Activated gamma-delta T cell treated with Interleukin-2 at 50 U/mL for 16 hours (primary cell): ENCODE measurements at regions not wholly inside any gene's neighbourhood (a gene's known extent, or its start where the extent isn't known, plus 50 kb on each side); places are given as distances from the start of the nearest gene placed in this dataset.
"Not testable (repeated sequence)": the region's sequence is repeated elsewhere in the genome, so short reads cannot be mapped to it uniquely, and the experiment has no call there.

Source experiments
- DNase-seq: peaks from one replicate; pipeline ENCODE4 v3.0.0-alpha.2; 2020

- DNase-seq: no peak
Measured at GRCh38 chr2:195570329-195570728, 86.7 kb upstream of the SLC39A10 start.

- no peak for DNase-seq
Measured at GRCh38 chr2:195569255-195569654, 87.8 kb upstream of the SLC39A10 start.

- DNase-seq: not testable (repeated sequence)
Measured at GRCh38 chr2:195564625-195565135, 92.3 kb upstream of the SLC39A10 start.

- DNase-seq: no peak
Measured at GRCh38 chr2:195563857-195564512, 93.0 kb upstream of the SLC39A10 start.

GRCh38 chr2:195562570-195563566 is 94.2 kb upstream of the SLC39A10 start:
- DNase-seq: no peak

GRCh38 chr2:195561116-195561921 is 95.7 kb upstream of the SLC39A10 start:
- DNase-seq: no peak

GRCh38 chr2:195560209-195560895 is 96.7 kb upstream of the SLC39A10 start:
- DNase-seq: no peak

- peak; percentile 76 for DNase-seq
Measured at GRCh38 chr2:195559431-195559914, 97.6 kb upstream of the SLC39A10 start.

- DNase-seq: no peak
Measured at GRCh38 chr2:195555971-195556370, 101.1 kb upstream of the SLC39A10 start.

- DNase-seq: no peak
Measured at GRCh38 chr2:195552581-195552980, 104.4 kb upstream of the SLC39A10 start.

GRCh38 chr2:195548198-195548940 is 108.7 kb upstream of the SLC39A10 start:
- DNase-seq: no peak

- not testable (repeated sequence) for DNase-seq
Measured at GRCh38 chr2:195547268-195547840, 109.7 kb upstream of the SLC39A10 start.

GRCh38 chr2:195545811-195546210 is 111.2 kb upstream of the SLC39A10 start:
- no peak for DNase-seq

- DNase-seq: no peak
Measured at GRCh38 chr2:195543902-195544894, 112.8 kb upstream of the SLC39A10 start.

GRCh38 chr2:195543063-195543462 is 114.0 kb upstream of the SLC39A10 start:
- DNase-seq: no peak

GRCh38 chr2:195542067-195542466 is 115.0 kb upstream of the SLC39A10 start:
- DNase-seq: no peak

GRCh38 chr2:195538937-195539336 is 118.1 kb upstream of the SLC39A10 start:
- no peak for DNase-seq

- DNase-seq: no peak
Measured at GRCh38 chr2:195537811-195538210, 119.2 kb upstream of the SLC39A10 start.

GRCh38 chr2:195536906-195537305 is 120.1 kb upstream of the SLC39A10 start:
- DNase-seq: no peak
